ENCODE measurements at regions not wholly inside any gene's neighbourhood (a gene's known extent, or its start where the extent isn't known, plus 50 kb on each side); places are given as distances from the start of the nearest gene placed in this dataset.

- peaks cover 10% of the 10 kb centered on the region for H3K9me3 Mint-ChIP-seq
- intact Hi-C loops (cut with micrococcal nuclease): no loop called here
- H3K36me3 Mint-ChIP-seq (ENCODE audit: low read depth): no peaks in the 10 kb centered on the region
- no peak for DNase-seq
- no peaks in the 10 kb centered on the region for H3K27me3 Mint-ChIP-seq (ENCODE audit: low read depth)
- H3K4me3 Mint-ChIP-seq: no peak overlapping the region
- no peak overlapping the region for H3K27ac Mint-ChIP-seq
- CTCF ChIA-PET: no interaction called here
- no peaks in the 10 kb centered on the region for H3K4me1 Mint-ChIP-seq (ENCODE audit: low read depth)
Observed at GRCh38 chr14:85191986-85192385, 338.0 kb upstream of the FLRT2 start.

- Mint-ChIP-seq H3K36me3 (ENCODE audit: low read depth) (no peaks in the 10 kb centered on the region), H3K9me3 (peaks cover 6% of the 10 kb centered on the region), H3K27me3 (ENCODE audit: low read depth) (no peaks in the 10 kb centered on the region), H3K4me3 (no peak overlapping the region), H3K27ac (no peak overlapping the region), H3K4me1 (ENCODE audit: low read depth) (no peaks in the 10 kb centered on the region)
- intact Hi-C loops (cut with micrococcal nuclease): no loop called here
- no peak for DNase-seq
- CTCF ChIA-PET: no interaction called here
Observed at GRCh38 chr14:85195872-85196477, 334.0 kb upstream of the FLRT2 start.

GRCh38 chr14:85198001-85198400 lies 331.9 kb upstream of the FLRT2 start:
- no peaks in the 10 kb centered on the region for H3K4me1 Mint-ChIP-seq (ENCODE audit: low read depth)
- no peak overlapping the region for H3K4me3 Mint-ChIP-seq
- no peaks in the 10 kb centered on the region for H3K27me3 Mint-ChIP-seq (ENCODE audit: low read depth)
- H3K36me3 Mint-ChIP-seq (ENCODE audit: low read depth): no peaks in the 10 kb centered on the region
- DNase-seq: no peak
- peaks cover 6% of the 10 kb centered on the region for H3K9me3 Mint-ChIP-seq
- CTCF ChIA-PET: no interaction called here
- no peak overlapping the region for H3K27ac Mint-ChIP-seq
- intact Hi-C loops (cut with micrococcal nuclease): no loop called here

DNA sequence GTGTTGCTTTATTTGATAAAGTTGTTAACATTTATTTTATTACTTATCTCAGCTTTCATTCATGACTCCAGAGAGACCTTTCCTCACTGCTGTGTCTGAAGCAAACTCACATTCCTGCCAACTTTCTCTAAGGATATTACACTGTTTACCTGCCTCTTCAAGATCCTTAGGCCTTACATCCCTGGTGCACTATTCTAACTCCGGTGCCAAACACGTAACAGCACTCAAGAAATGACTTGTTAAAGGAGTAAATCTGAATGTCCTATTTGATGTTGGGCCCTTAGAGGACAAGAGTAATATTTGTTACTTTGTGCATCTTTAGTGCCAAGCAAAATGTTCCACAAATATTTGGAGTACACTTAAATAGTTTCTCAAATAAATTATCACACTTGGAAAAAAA lies 324.1 kb upstream of the FLRT2 start:
- Mint-ChIP-seq H3K27me3 (ENCODE audit: low read depth) (no peaks in the 10 kb centered on the region), H3K9me3 (peaks cover 5% of the 10 kb centered on the region), H3K4me3 (no peak overlapping the region), H3K4me1 (ENCODE audit: low read depth) (no peaks in the 10 kb centered on the region), H3K27ac (no peak overlapping the region), H3K36me3 (ENCODE audit: low read depth) (no peaks in the 10 kb centered on the region)
- CTCF ChIA-PET: no interaction called here
- intact Hi-C loops (cut with micrococcal nuclease): no loop called here
- no peak for DNase-seq

GRCh38 chr14:85214471-85214870 lies 315.5 kb upstream of the FLRT2 start:
- Mint-ChIP-seq H3K9me3 (peaks cover 15% of the 10 kb centered on the region), H3K27ac (no peak overlapping the region), H3K4me1 (ENCODE audit: low read depth) (no peaks in the 10 kb centered on the region), H3K36me3 (ENCODE audit: low read depth) (no peaks in the 10 kb centered on the region), H3K4me3 (no peak overlapping the region), H3K27me3 (ENCODE audit: low read depth) (no peaks in the 10 kb centered on the region)
- DNase-seq: no peak
- CTCF ChIA-PET: no interaction called here
- intact Hi-C loops (cut with micrococcal nuclease): no loop called here

GRCh38 chr14:85217412-85217811 lies 312.5 kb upstream of the FLRT2 start:
- H3K27ac Mint-ChIP-seq: no peak overlapping the region
- no peak for DNase-seq
- no peaks in the 10 kb centered on the region for H3K4me1 Mint-ChIP-seq (ENCODE audit: low read depth)
- H3K27me3 Mint-ChIP-seq (ENCODE audit: low read depth): no peaks in the 10 kb centered on the region
- H3K9me3 Mint-ChIP-seq: peaks cover 14% of the 10 kb centered on the region
- no peak overlapping the region for H3K4me3 Mint-ChIP-seq
- H3K36me3 Mint-ChIP-seq (ENCODE audit: low read depth): no peaks in the 10 kb centered on the region
- intact Hi-C loops (cut with micrococcal nuclease): no loop called here
- CTCF ChIA-PET: no interaction called here

DNA sequence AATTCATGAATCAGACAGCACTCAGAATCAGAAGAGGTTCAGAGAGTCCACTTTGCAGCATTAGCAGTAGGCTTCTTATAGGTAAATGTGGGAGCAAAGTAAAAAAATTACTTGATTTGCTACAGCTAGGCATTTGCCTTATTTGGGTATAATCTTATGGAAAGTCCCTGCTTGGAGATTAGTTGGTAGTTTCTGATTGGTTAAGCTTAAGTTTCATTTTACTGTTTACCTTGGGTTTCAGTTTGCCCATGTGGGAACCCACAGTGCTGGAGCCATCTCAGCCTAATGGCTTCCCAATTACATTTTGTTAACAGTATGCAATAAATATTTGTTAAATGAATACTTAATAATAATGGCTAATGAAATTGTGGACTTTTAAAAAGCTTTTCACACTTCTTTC lies 311.0 kb upstream of the FLRT2 start:
- no peak overlapping the region for H3K4me3 Mint-ChIP-seq
- H3K27ac Mint-ChIP-seq: no peak overlapping the region
- H3K27me3 Mint-ChIP-seq (ENCODE audit: low read depth): no peaks in the 10 kb centered on the region
- CTCF ChIA-PET: no interaction called here
- no peaks in the 10 kb centered on the region for H3K4me1 Mint-ChIP-seq (ENCODE audit: low read depth)
- no peak for DNase-seq
- intact Hi-C loops (cut with micrococcal nuclease): no loop called here
- peaks cover 9% of the 10 kb centered on the region for H3K9me3 Mint-ChIP-seq
- no peaks in the 10 kb centered on the region for H3K36me3 Mint-ChIP-seq (ENCODE audit: low read depth)

GRCh38 chr14:85221832-85222231 lies 308.1 kb upstream of the FLRT2 start:
- intact Hi-C loops (cut with micrococcal nuclease): no loop called here
- DNase-seq: no peak
- H3K9me3 Mint-ChIP-seq: peaks cover 13% of the 10 kb centered on the region
- no peaks in the 10 kb centered on the region for H3K4me1 Mint-ChIP-seq (ENCODE audit: low read depth)
- no peaks in the 10 kb centered on the region for H3K27me3 Mint-ChIP-seq (ENCODE audit: low read depth)
- H3K27ac Mint-ChIP-seq: no peak overlapping the region
- no peak overlapping the region for H3K4me3 Mint-ChIP-seq
- CTCF ChIA-PET: no interaction called here
- H3K36me3 Mint-ChIP-seq (ENCODE audit: low read depth): no peaks in the 10 kb centered on the region

DNA sequence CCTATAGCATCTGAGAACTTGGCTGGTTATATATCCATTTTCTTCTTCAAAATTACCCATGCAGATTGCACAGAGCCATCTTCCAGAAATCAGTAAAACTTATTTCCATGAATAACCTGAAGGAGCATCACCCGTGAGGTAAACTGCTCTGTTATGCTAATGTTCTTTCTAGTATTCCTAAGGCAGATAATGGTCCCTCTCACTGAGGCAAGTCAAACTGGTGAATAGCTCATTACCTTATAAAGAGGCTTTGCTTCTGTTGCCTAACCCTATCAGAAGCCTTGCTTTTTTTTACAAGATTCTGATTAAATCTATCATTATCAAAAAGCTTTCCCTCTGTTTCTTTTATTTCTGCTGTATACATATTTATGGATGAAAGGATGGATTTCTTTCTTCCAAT lies 307.6 kb upstream of the FLRT2 start:
- Mint-ChIP-seq H3K9me3 (peaks cover 13% of the 10 kb centered on the region), H3K27me3 (ENCODE audit: low read depth) (no peaks in the 10 kb centered on the region), H3K36me3 (ENCODE audit: low read depth) (no peaks in the 10 kb centered on the region), H3K4me1 (ENCODE audit: low read depth) (no peaks in the 10 kb centered on the region), H3K4me3 (no peak overlapping the region), H3K27ac (no peak overlapping the region)
- CTCF ChIA-PET: no interaction called here
- intact Hi-C loops (cut with micrococcal nuclease): no loop called here
- no peak for DNase-seq

GRCh38 chr14:85223667-85224066 lies 306.3 kb upstream of the FLRT2 start:
- Mint-ChIP-seq H3K27me3 (ENCODE audit: low read depth) (no peaks in the 10 kb centered on the region), H3K36me3 (ENCODE audit: low read depth) (no peaks in the 10 kb centered on the region), H3K4me3 (no peak overlapping the region), H3K9me3 (peaks cover 13% of the 10 kb centered on the region), H3K4me1 (ENCODE audit: low read depth) (no peaks in the 10 kb centered on the region), H3K27ac (no peak overlapping the region)
- CTCF ChIA-PET: no interaction called here
- intact Hi-C loops (cut with micrococcal nuclease): no loop called here
- no peak for DNase-seq

GRCh38 chr14:85224241-85224640 lies 305.7 kb upstream of the FLRT2 start:
- CTCF ChIA-PET: no interaction called here
- H3K4me3 Mint-ChIP-seq: no peak overlapping the region
- H3K4me1 Mint-ChIP-seq (ENCODE audit: low read depth): no peaks in the 10 kb centered on the region
- no peak overlapping the region for H3K27ac Mint-ChIP-seq
- intact Hi-C loops (cut with micrococcal nuclease): no loop called here
- peaks cover 17% of the 10 kb centered on the region for H3K9me3 Mint-ChIP-seq
- no peak for DNase-seq
- H3K27me3 Mint-ChIP-seq (ENCODE audit: low read depth): no peaks in the 10 kb centered on the region
- H3K36me3 Mint-ChIP-seq (ENCODE audit: low read depth): no peaks in the 10 kb centered on the region

- H3K9me3 Mint-ChIP-seq: peaks cover 12% of the 10 kb centered on the region
- no peaks in the 10 kb centered on the region for H3K4me1 Mint-ChIP-seq (ENCODE audit: low read depth)
- H3K4me3 Mint-ChIP-seq: no peak overlapping the region
- H3K36me3 Mint-ChIP-seq (ENCODE audit: low read depth): no peaks in the 10 kb centered on the region
- H3K27ac Mint-ChIP-seq: no peak overlapping the region
- CTCF ChIA-PET: no interaction called here
- no peaks in the 10 kb centered on the region for H3K27me3 Mint-ChIP-seq (ENCODE audit: low read depth)
- intact Hi-C loops (cut with micrococcal nuclease): no loop called here
- no peak for DNase-seq
Observed at GRCh38 chr14:85233756-85234155, 296.2 kb upstream of the FLRT2 start.

- Mint-ChIP-seq H3K27me3 (ENCODE audit: low read depth) (no peaks in the 10 kb centered on the region), H3K27ac (no peak overlapping the region), H3K4me3 (no peak overlapping the region), H3K4me1 (ENCODE audit: low read depth) (no peaks in the 10 kb centered on the region), H3K9me3 (peaks cover 8% of the 10 kb centered on the region), H3K36me3 (ENCODE audit: low read depth) (no peaks in the 10 kb centered on the region)
- intact Hi-C loops (cut with micrococcal nuclease): no loop called here
- CTCF ChIA-PET: no interaction called here
- DNase-seq: no peak
Observed at GRCh38 chr14:85234156-85235025, 295.6 kb upstream of the FLRT2 start.

Measured in activated naive CD4-positive, alpha-beta T cell treated with anti-CD3 and anti-CD28 coated beads for 36 hours (primary cell).